IMR-90 (cell line): ENCODE measurements at regions not wholly inside any gene's neighbourhood (a gene's known extent, or its start where the extent isn't known, plus 50 kb on each side); places are given as distances from the start of the nearest gene placed in this dataset.

Source experiments
- ATAC-seq: fragments of 200-7000 bp; cut with Tn5 transposase; 2 replicates; pipeline ENCODE4 v1.9.1; 2020; ENCODE audit warnings: low read depth, mild to moderate bottlenecking, moderate library complexity
- BruUV-seq: library from RNA; stranded (reverse); fragments of 400-500 nt; replicated peaks from 2 replicates; lab custom pipeline; 2021; lab: Mats Ljungman, UMichigan
- CTCF ChIA-PET: fragments of 300-600 bp; formaldehyde crosslinking; extraction: SDS; loops from one replicate; lab custom pipeline; 2021; ENCODE audit warnings: antibody characterized with exemption; lab: Yijun Ruan, JAX
- POLR2A ChIA-PET: fragments of 300-600 bp; sonication (Branson Sonifier 250); formaldehyde crosslinking; loops from one replicate; lab custom pipeline; 2022; ENCODE audit warnings: antibody characterized with exemption; ENCODE audit not compliant: unreplicated experiment; lab: Charles Lee
- DNase-seq: peaks from one replicate; pipeline ENCODE4 v3.0.0; 2013
- H2AFZ ChIP-seq: replicated peaks from 2 replicates; pipeline ENCODE3; 2013; ENCODE audit warnings: low read length, mild to moderate bottlenecking; ENCODE audit not compliant: poor library complexity
- H2AK5ac ChIP-seq: 2 replicates; pipeline ENCODE4 v1.6.1; 2013; ENCODE audit warnings: low read depth, low read length, inconsistent platforms
- H2AK9ac ChIP-seq: replicated peaks from 2 replicates; pipeline ENCODE3; 2013; ENCODE audit warnings: mild to moderate bottlenecking, low read depth, low read length, moderate library complexity; ENCODE audit not compliant: poor library complexity
- H2BK120ac ChIP-seq: 2 replicates; pipeline ENCODE4 v1.6.1; 2013; ENCODE audit warnings: low read depth, low read length, inconsistent platforms
- H2BK15ac ChIP-seq: 3 replicates; pipeline ENCODE4 v1.6.1; 2013; ENCODE audit warnings: low read depth, low read length, inconsistent platforms
- H2BK20ac ChIP-seq: 2 replicates; pipeline ENCODE4 v1.6.1; 2013; ENCODE audit warnings: low read depth, mild to moderate bottlenecking, inconsistent platforms, low read length, moderate library complexity
- H2BK5ac ChIP-seq: 2 replicates; pipeline ENCODE4 v1.6.1; 2013; ENCODE audit warnings: mild to moderate bottlenecking, low read depth, low read length, inconsistent platforms; ENCODE audit not compliant: poor library complexity, severe bottlenecking
- H3K14ac ChIP-seq: replicated peaks from 2 replicates; pipeline ENCODE4 v1.6.1; 2013; ENCODE audit warnings: low read depth, low read length, inconsistent platforms
- H3K18ac ChIP-seq: 2 replicates; pipeline ENCODE4 v1.6.1; 2013; ENCODE audit warnings: low read depth, low read length, control low read depth
- H3K23ac ChIP-seq: 2 replicates; pipeline ENCODE4 v1.6.1; 2013; ENCODE audit warnings: low read depth, low read length, inconsistent platforms
- H3K27ac ChIP-seq: 2 replicates; pipeline ENCODE4 v1.5.1; 2013; ENCODE audit warnings: mild to moderate bottlenecking, control low read depth, low read length; ENCODE audit not compliant: insufficient read depth
- H3K27me3 ChIP-seq: 2 replicates; pipeline ENCODE4 v1.6.1; 2013; ENCODE audit warnings: low read length; ENCODE audit not compliant: control insufficient read depth, insufficient read depth
- H3K36me3 ChIP-seq: 2 replicates; pipeline ENCODE4 v1.6.1; 2013; ENCODE audit warnings: low read length, mixed read lengths; ENCODE audit not compliant: control insufficient read depth, insufficient read depth
- H3K4ac ChIP-seq: 2 replicates; pipeline ENCODE4 v1.6.1; 2013; ENCODE audit warnings: low read depth, low read length, inconsistent platforms
- H3K4me1 ChIP-seq: 2 replicates; pipeline ENCODE4 v1.6.1; 2013; ENCODE audit warnings: low read length, mixed read lengths; ENCODE audit not compliant: control insufficient read depth, insufficient read depth
- H3K4me2 ChIP-seq: 2 replicates; pipeline ENCODE4 v1.6.1; 2013; ENCODE audit warnings: low read depth, mild to moderate bottlenecking, control low read depth, low read length, moderate library complexity
- H3K4me3 ChIP-seq: 2 replicates; pipeline ENCODE4 v1.5.1; 2013; ENCODE audit warnings: low read depth, mild to moderate bottlenecking, control low read depth, low read length, moderate library complexity; ENCODE audit not compliant: insufficient read depth
- H3K56ac ChIP-seq: 2 replicates; pipeline ENCODE4 v1.6.1; 2013; ENCODE audit warnings: low read length, inconsistent platforms; ENCODE audit not compliant: insufficient read depth; ENCODE audit errors: extremely low read depth
- H3K79me1 ChIP-seq, 2 experiments: 2 replicates each; pipeline ENCODE4 v1.6.1; 2013; ENCODE audit warnings: low read length in 2 of 2, inconsistent platforms in 1 of 2, low read depth in 1 of 2
- H3K9ac ChIP-seq: 2 replicates; pipeline ENCODE4 v1.6.1; 2013; ENCODE audit warnings: low read depth, low read length, control low read depth
- H3K9me1 ChIP-seq: 2 replicates; pipeline ENCODE4 v1.6.1; 2013; ENCODE audit warnings: low read length, inconsistent platforms; ENCODE audit not compliant: insufficient read depth
- H3K9me3 ChIP-seq: 2 replicates; pipeline ENCODE4 v1.6.1; 2013; ENCODE audit warnings: low read length; ENCODE audit not compliant: control insufficient read depth, insufficient read depth
- H4K20me1 ChIP-seq: 2 replicates; pipeline ENCODE4 v1.6.1; 2013; ENCODE audit warnings: low read length, inconsistent platforms; ENCODE audit not compliant: insufficient read depth
- H4K5ac ChIP-seq: 2 replicates; pipeline ENCODE4 v1.6.1; 2013; ENCODE audit warnings: mild to moderate bottlenecking, low read depth, low read length, control low read depth
- H4K8ac ChIP-seq, 2 experiments: 2 replicates each; pipeline ENCODE4 v1.6.1; 2013; ENCODE audit warnings: low read depth in 2 of 2, low read length in 2 of 2, control low read depth in 1 of 2, inconsistent platforms in 1 of 2
- H4K91ac ChIP-seq: 2 replicates; pipeline ENCODE4 v1.6.1; 2013; ENCODE audit warnings: low read depth, low read length, inconsistent platforms; ENCODE audit not compliant: insufficient read depth
- BHLHE40 ChIP-seq: fragments of 150-350 bp; IDR thresholded peaks from 2 replicates; pipeline ENCODE4 v1.6.1; 2016; ENCODE audit warnings: mild to moderate bottlenecking, low read depth, low read length
- CEBPB ChIP-seq: IDR thresholded peaks from 2 replicates; pipeline ENCODE4 v1.6.1; 2012; ENCODE audit warnings: low read depth, low read length, improper control_type of control experiment
- CHD1 ChIP-seq: IDR thresholded peaks from 2 replicates; pipeline ENCODE4 v1.6.1; 2012; ENCODE audit warnings: low read depth, low read length, improper control_type of control experiment
- ELK1 ChIP-seq: fragments of 150-350 bp; IDR thresholded peaks from 2 replicates; pipeline ENCODE4 v1.6.1; 2016; ENCODE audit warnings: low read depth, mild to moderate bottlenecking, low read length, moderate library complexity, borderline replicate concordance
- FOS ChIP-seq: fragments of 150-350 bp; IDR thresholded peaks from 2 replicates; pipeline ENCODE4 v1.6.1; 2016; ENCODE audit warnings: low read depth, low read length
- NFE2L2 ChIP-seq: fragments of 150-350 bp; IDR thresholded peaks from 2 replicates; pipeline ENCODE4 v1.6.1; 2016; ENCODE audit warnings: low read depth, mild to moderate bottlenecking, low read length
- WGBS, 2 experiments: methylation state at CpG; one replicate each; pipeline versions ENCODE4 v1.1.5 to v1.1.7; 2013; ENCODE audit warnings: missing lambda C conversion rate in 2 of 2; ENCODE audit not compliant: insufficient read length in 1 of 2; ENCODE audit errors: extremely low coverage in 2 of 2; 5-methylcytosine and 5-hydroxymethylcytosine counted together
- dilution Hi-C: fragments of 300-500 bp; cut with HindIII; formaldehyde crosslinking; loops from one replicate; pipeline ENCODE4 v1.14.3; 2018; ENCODE audit warnings: low sequenced_read_pairs; ENCODE audit not compliant: unreplicated experiment
- in situ Hi-C: fragments of 300-500 bp; cut with MboI; formaldehyde crosslinking; loops from 3 replicates; pipeline ENCODE4 v1.14.3; 2019; ENCODE audit warnings: low sequenced_read_pairs, inconsistent platforms, mixed read lengths
- intact Hi-C: fragments of 100-400 bp; cut with micrococcal nuclease; formaldehyde crosslinking; loops from 2 replicates; pipeline ENCODE4 v1.10.0; 2022

- no peak overlapping the region for H3K14ac ChIP-seq
- no peak overlapping the region for H4K5ac ChIP-seq
- no peak overlapping the region for H2BK20ac ChIP-seq
- no peak overlapping the region for H2AK5ac ChIP-seq
- H2AFZ ChIP-seq = no peak overlapping the region
- H3K9ac ChIP-seq = no peak overlapping the region
- no peak overlapping the region for H3K18ac ChIP-seq
- H3K27ac ChIP-seq = no peak overlapping the region
- H3K56ac ChIP-seq = no peak overlapping the region
- H2AK9ac ChIP-seq = no peak overlapping the region
- H3K4ac ChIP-seq = no peak overlapping the region
- H2BK5ac ChIP-seq = no peak overlapping the region
- no peaks in the 10 kb centered on the region for H3K27me3 ChIP-seq
- H3K23ac ChIP-seq = no peak overlapping the region
- BruUV-seq = no TSS peak
- H2BK120ac ChIP-seq = no peak overlapping the region
- in situ Hi-C loops = no loop called here
- H3K79me1 ChIP-seq = no peaks in the 10 kb centered on the region
- H3K9me1 ChIP-seq = no peaks in the 10 kb centered on the region
- WGBS, 2 experiments = no CpG with 5 or more reads among the region's 1 CpG
- ChIA-PET CTCF (no interaction called here), POLR2A (no interaction called here)
- dilution Hi-C loops = no loop called here
- no peak overlapping the region for H3K4me2 ChIP-seq
- intact Hi-C loops = no loop called here
- no peaks in the 10 kb centered on the region for H3K9me3 ChIP-seq
- no peaks in the 10 kb centered on the region for H4K20me1 ChIP-seq
- DNase-seq (no peak), ATAC-seq (no peak)
- no peak overlapping the region for H3K4me3 ChIP-seq
- no peak overlapping the region for H4K8ac ChIP-seq
- H3K36me3 ChIP-seq = no peaks in the 10 kb centered on the region
- TF ChIP-seq ELK1 (no peak), CEBPB (no peak), FOS (no peak), BHLHE40 (no peak), CHD1 (no peak), NFE2L2 (no peak)
- H4K91ac ChIP-seq = no peak overlapping the region
- H2BK15ac ChIP-seq = no peak overlapping the region
- no peaks in the 10 kb centered on the region for H3K4me1 ChIP-seq
Measured at GRCh38 chr2:142504754-142505153, 372.7 kb upstream of the KYNU start.
